Muscle of back (tissue), 3 donors: ENCODE measurements at regions not wholly inside any gene's neighbourhood (a gene's known extent, or its start where the extent isn't known, plus 50 kb on each side); places are given as distances from the start of the nearest gene placed in this dataset.

ENCODE experiments used
- DNase-seq, 3 donors: peaks; one replicate each; pipeline versions ENCODE4 v3.0.0 to v3.0.0-alpha.2; 2013

DNA sequence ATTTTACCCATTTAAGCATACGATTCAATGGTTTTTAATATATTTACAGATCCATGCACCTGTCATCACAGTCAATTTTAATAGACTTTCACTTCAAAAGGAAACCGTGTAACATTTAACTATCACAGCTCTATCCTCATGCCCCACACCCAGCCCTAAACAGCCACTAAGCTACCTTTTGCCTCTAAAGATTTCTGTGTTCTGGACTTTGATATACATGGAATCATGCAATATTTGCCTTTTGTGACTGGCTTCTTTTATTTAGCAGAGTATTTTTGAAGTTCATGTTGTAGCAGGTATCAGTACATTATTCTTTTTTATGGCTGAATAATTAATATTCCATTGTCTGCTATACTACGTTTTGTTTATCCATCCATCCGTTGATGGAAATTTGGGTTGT lies 50.3 kb upstream of the STX16 start:
- no peak for DNase-seq

DNA sequence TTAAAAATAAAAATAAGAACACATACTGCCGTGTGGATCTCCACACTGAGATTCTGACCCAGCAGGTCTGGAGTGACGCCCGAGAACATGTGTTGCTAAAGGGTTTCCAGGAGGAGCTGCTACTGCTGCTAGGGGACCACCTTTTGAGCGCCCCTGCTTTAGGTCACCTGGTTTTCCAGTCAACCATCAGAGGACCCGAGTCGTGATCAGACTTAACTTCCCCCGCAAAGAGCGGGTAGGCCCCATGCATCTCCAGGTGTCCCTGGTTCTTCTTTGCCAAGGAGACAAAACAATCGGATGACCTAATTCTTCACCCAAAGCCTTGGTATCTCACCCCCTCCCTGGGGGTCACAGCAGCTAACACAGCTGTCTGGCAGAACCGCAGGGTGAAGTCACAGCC lies 51.1 kb upstream of the STX16 start:
- no peak for DNase-seq

DNA sequence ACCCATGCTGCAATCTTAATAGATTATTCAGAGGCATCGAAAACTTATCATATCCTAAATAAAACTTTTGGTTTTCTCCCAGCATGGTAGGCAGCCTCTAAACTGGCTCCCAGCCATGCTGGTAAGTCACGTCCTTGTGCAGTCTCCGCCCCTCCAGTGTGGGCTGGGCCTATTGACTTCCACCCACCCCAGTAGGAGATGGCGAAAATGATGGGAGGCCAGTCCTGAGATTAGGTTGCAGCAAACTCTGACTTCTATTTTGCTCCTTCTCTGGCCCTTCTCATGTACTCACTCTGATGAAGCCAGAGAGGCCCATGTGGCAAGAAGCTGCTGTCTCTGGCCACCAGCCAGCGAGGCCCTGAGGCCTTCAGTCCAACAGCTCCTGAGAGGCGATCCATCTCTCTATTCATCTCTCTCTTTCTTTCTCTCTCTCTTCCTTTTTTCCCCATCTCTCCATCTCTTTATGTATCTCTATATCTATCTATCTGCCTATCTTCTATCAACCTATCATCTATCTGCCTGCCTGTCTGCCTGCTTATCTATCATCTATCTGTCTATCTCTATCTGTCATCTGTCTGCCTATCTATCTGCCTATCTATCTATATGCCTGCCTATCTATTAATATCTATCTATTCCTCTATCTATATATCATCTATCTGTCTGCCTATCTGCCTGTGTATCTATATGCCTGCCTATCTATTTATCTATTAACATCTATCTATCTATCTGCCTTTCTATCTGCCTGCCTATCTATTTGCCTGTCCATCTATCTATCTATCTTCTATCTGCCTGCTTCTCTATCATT lies 52.7 kb upstream of the STX16 start:
- peak; percentile 48 to 84 (median 63) for DNase-seq

DNA sequence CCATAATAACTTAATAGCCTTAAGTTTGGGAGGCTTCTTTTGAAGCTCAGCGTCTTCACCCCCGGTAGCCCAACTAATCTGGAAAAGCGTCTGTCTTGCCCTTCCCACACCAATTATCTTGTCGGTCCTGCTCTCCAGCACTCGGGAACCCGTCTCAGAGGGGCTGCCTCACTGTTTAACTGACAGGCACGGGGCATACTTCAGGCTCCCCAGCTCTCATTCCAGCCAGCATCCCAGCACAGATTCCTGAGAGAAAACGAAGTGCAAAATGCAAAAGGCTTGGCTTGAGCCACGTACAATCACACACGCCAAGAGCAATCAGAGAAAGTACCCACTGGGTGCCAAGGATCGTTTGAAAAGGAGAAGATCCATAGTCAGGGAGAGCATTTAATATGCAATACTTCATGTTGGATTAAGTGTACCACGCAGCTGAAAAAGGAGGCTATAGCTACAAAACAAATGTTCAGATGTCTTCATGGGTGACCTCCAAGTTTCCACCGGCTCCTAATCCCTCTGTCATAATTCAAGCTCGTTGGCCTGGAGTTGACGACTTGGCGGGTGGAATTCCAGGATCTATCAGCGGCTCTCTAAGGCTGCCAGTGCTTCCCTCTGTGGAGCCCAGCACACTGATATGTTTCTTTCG lies 53.7 kb upstream of the STX16 start:
- DNase-seq = peak; percentile 93 to 98 (median 95)

DNA sequence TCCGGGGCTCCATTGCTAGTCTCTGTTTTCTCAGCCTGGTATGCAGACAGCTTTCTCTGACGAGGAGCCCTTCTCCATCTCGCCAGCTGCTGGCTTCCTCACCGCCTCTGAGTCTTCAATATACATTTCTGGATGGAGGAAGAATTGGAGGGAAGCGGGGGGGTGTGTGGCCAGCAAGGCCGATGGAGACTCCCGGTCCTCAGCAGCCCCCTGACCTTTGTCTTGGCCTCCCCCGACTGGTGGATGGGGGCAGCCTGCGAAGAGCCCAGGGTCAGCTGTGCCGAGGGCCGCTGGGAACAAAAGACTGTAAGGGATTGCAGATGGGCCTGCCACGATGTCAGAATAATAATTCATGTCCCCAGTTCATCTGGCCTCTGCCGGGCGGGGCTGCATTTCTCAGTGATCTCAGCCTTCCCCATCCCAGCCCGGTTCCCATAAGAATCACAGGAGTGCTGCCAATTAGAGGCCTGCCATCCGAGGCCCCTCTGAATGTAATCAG lies 54.3 kb upstream of the STX16 start:
- DNase-seq = peak; percentile 80 to 97 (median 90)

DNA sequence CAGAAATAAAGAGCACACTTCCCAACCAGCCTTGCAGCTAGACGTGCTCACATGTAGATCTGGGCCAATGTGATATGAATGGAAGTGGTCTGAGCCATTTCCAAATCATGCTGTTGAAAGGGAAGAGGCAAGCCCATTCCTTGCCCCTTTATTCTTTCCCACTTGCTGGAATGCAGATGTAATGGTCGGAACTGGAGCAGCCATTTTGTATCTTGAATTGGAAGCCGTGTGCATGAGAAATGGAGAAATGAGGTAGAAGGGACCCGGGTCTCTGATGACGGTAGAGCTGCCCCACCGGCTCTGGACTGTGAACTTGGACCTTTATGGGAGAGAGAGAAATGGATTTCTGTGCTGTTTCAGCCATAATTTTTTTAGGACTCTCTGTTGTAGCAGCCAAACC lies 54.8 kb upstream of the STX16 start:
- DNase-seq = no peak

DNA sequence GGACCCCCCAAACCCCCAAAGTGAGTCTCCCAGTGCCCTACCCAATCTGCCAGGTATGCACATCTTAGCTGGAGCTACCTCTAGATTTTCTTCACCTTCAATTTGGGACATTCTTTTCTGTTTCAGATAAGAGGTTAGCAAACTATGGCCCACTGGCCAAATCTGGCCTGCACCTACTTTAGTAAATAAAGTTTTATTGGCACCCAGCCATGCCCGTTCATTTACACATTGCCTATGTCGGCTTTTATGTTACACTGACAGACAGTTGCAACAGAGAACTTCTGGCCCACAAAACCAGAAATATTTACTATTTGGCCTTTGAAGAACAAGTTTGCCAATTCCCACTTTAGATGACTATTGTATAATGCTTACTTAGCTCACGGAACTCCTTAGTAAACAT lies 55.9 kb upstream of the STX16 start:
- no peak for DNase-seq

DNA sequence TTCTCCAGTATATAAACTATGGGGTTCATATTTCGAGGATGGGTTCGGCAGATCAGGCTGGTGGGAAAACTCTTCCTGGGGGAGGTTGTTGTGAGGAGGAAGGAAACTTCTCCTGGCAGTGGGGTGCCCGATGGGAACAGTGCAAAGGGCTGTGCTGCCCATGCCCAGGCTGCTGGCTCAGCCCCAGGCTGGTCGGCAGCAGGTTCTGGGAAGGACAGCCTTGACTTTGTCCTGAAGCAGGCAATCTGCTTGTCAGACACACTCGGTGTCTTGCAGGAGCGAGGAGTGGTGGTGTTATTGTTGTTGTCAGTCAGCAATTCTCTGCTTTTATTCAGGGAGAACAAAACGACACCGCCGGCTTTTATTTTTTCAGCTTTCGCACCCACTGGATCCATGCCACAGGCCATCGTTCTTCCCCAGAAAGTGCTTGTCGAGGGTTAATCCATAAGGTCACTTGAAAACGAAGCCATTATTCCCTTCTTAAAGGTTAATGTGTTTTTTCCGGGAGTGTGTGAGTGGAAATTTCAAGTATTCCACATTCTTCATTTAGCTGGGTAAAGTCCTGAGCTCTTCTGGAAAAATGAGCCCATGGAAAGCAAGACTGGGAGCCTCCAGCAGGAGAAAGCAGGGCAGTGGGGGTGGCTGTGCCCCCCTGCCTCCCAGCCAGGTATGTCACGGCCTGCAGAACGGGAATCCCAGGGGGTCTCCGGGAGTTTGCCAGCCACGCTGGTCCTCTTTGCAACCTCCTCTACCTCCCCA lies 57.0 kb upstream of the STX16 start:
- DNase-seq = peak in 1 of 3 donors; percentile 63

DNA sequence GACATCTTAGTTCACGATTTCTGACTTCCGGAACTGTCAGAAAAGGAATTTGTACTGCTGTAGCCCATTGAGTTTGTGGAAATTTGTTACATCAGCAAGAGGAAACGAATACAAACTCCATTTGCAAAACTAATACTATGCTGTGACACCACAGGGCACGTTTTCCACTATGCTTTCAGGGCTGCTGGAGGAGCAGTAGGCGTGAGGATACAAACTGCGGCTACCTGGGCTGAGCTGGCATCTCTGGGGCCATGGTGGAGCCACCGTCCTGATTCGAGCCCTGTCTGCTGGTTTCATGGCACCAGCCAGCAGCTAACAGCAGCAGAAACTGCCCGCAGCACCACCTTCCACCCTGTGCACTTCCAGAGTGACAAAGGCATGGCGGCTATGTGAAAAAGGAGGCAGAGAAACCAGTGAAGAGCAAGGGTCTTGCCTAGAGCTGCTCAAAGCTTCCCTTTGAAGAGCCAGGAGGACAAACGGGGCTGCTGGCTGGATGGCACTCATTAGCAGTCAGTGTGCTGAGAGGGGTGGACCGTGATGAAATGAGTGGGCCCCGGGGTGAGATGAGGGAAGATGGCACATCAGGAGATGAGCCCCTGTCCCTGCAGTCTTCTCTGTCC lies 58.9 kb upstream of the STX16 start:
- DNase-seq = no peak

DNA sequence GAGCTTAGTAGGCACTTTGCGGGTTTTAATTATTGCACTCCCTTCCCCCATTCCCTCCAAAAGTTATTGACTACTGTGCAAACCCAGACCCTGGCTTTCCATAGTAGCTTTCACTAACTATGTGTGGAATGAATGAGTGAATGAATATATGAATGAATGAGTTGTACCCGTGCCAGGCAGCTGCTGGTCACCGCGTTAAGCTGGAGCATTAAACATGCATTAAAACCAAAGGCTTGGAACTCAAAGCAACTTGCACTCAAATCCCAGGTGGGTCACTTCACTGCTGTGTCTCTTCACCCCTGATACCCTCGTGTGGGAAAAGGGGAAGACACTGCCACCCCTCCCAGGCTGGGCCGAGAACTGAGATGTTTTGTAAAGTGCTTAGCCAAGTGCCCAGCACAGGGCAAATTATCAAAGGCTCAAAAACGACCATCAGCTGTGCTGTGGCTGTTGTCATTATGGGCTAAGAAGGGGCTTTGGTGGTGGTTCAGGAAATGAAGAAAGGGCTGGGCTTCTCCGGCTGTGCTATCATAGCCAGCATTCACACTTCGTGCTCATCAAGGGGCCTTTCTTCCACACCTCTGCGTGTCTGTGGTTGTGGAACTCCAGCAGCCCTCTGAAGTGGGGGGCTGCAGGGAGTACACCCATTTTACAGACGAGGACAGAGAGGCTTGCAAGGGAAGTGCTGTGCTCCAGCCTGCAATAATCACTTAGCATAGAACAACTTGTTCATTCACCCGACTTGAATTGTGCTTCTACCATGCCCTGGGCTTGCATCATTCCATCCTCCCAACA lies 60.2 kb upstream of the STX16 start:
- DNase-seq = peak in 1 of 3 donors; percentile 52

DNA sequence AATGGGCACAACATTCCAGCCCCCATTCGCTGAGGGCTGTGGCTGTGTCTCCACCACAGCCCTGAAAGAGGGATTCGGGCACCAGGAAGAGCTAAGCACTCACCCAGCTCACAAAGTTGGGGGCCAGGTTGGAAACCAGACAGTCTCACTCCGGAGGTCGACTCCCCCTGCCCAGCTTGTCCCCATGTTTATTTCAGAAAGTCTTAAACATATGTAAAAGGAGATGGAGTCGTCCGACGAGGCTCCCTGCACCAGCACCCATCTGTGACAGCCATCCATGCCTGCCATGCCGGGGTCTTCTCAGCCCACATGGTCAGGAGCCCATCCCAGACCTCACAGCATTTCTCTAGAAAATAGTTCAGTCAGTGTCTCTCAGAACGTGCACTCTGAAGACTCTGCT lies 63.6 kb upstream of the STX16 start:
- no peak for DNase-seq

DNA sequence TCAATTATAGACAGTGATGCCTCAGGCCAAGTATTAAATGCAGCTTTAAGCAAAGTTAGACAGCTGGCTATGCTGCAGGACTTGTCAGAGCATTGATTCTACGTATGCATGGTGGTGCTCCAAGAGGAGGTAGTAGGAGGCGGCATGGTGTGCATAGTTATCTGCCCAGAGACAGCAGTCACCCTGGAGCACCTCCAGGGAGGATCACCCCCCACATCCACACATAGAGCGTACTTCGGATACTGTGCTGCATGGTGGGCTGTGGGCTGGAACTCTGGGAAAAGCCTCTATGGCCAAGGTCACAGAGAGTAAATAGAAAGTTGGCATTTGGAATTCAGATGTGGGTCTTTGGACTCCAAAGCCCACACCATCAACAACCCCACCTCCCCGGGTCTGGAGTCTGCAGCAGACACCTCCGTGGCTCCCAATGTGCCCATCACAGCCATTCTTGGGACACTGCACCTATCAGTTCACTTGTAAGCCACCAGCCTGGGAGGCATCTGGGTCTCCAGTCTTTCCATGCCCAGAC lies 64.5 kb upstream of the STX16 start:
- no peak for DNase-seq

DNA sequence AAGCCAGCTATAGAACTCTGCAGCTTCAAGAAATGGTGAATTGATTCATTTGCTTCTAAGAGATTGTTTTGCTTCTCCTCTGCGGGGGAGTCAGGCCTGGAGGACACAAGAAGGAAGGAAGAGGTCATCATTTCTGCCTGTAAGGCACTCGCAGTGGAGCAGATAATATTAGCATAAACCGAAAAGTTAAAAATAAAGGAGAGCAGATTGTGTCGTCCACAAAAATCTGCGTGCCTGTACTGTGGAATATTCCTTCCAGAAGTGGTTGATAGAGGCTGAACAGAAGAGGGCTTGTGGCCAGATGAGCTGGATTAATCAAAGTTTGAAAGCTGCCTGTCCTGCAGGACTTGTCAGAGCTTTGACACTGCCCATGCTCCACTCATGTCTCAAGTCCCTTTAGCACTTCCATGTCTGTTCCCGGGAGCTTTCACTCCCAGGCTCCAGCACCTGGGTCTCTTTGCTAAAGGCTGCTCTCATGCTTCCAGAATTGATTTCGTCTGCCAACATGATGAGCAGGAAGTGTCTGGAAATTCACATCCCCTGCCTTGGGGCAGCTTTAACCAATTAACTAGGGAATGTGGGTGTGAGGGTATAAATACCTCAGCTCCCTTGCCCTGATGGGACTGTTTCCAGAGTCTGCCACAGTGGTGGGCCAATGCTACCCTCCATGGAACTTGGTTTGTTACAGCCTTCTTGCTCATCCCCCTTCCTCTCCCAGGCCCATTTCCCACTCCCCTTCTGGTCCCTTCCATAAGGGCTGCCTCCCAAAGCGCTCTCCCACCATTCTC lies 65.1 kb upstream of the STX16 start:
- DNase-seq = no peak

DNA sequence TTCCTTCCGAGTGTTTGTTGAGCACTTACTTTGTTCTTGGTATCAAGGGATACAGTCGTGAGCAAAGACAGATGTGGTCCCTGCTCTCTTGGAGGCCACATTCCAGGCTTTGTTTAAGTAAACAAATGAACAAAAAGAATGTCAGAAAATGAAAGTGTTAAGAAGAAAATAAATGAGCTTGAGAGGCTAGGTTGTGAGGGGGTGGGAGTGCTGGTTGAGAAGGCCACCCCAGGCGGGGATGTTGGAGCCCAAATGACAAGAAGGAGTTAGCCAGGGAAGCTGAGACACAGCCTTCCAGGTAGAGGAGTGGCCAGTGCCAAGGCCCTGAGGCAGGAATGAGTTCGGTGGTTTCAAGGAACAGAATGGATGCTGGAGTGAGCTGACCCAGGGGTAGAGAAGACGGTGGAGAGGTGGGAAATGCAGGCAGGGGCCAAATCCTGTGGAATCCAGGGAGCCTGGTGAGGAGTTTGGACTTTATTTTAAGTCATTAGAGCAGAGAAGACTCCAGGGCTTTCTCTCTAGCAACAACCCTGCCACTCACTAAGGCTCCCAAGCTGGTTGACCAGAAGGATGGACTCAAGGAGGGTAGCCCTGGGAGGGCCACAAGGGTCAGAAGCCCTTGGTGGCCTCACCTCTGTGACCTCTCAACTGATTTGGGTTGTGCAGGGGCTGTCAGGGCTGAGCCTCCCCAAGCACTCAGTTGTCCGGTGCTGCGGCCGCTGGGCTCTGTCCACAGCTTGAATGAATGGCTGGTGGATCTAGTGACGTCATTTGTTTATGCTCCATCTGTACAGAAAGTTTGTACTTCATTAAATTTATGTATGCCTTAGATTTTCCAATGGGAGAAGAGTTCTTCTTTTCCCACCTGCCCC lies 66.0 kb upstream of the STX16 start:
- peak in 2 of 3 donors; percentile 57 to 88 for DNase-seq

DNA sequence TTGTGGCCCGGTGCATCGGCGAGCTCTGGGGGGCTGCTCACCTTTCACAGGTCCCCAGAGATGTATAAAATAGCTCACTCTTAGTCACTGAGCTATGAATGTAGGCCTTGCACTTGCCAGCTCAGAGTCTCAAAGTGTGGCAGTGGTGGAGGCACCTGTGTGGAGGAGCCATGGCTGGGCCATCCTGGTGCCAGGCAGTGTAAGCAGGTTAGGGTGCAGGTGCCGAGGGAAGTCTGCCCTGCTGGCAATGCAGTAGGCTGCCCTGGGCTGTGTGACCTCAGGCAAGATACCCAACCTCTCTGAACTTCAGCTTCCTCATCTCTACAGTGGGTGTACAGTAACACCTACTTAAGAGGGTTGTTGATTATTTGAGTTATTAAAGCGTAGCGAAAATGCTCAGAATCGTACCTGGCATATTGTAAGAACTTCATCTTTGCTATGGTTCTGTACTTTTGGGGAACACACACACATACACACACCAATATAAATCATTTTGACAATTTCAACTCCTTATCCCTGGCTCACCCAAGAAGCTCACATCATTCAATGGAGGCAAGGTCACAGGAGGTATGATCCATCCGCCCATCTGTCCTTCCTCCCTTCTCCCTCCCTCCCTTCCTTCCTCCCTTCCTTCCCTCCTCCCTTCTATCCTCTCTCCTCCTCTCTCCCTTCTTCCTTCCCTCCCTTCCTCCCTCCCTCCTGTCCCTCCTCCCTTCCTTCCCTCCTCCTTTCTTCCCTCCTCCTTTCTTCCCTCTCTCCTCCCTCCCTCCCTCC lies 66.8 kb upstream of the STX16 start:
- no peak for DNase-seq

DNA sequence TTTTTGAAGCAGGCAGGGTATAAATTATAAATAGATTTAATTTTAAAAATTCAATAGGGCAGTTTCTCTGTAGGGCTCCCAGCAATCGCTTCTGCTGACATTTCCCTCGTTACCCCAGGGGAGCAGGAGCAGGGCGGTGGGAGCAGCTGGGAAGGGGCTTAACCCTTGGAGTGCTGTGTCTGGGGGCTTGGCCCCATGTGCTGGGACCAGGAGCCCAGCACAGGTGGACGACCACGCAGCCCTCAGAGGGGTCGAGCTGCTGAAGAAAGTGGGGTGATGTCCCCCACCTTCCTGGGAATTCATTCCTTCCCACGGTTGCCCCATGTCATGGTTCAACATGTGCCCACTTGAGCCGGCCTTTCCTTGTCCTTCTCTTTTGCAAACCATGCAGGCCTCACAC lies 67.5 kb upstream of the STX16 start:
- DNase-seq = no peak

DNA sequence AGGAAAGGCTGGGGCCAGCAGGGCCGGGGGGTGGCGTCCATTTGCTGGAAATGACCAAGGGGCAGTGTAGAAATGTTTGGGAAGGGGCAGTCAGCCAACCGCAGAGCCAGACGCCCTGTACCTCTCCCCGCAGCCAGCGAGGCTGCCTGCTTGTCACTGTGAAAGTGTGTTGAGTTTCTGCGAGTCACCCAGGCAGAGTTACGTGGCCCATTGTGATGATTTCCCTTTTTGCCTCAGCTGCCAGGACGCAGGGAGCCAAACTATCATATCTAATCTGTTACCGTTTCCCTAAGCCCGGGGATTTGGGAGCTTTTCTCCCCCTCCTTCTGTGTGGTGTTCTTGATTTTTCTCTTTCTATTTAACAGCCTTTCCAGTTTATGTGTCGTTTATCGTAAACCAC lies 67.9 kb upstream of the STX16 start:
- DNase-seq = peak in 1 of 3 donors; percentile 51

DNA sequence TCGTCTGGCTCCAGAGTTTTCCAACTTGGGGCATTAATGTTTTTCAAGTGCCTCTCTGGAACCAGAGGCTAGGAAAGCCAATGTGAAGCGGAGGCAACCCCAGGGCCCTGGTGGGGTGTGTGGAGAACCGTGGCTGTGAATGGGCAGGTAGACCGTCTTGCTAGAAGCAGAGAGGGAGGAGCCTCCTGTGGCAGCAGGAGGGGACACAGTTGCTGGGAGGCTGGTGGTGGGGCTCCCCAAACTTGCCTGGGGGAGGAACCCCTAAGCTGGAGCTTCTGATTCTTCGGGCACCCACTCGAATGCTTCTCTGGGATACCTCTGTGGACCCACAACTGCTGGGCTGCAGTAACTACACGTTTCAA lies 65.3 kb upstream of the APCDD1L start:
- no peak for DNase-seq
